ENCODE measurements at regions not wholly inside any gene's neighbourhood (a gene's known extent, or its start where the extent isn't known, plus 50 kb on each side); places are given as distances from the start of the nearest gene placed in this dataset.

DNA sequence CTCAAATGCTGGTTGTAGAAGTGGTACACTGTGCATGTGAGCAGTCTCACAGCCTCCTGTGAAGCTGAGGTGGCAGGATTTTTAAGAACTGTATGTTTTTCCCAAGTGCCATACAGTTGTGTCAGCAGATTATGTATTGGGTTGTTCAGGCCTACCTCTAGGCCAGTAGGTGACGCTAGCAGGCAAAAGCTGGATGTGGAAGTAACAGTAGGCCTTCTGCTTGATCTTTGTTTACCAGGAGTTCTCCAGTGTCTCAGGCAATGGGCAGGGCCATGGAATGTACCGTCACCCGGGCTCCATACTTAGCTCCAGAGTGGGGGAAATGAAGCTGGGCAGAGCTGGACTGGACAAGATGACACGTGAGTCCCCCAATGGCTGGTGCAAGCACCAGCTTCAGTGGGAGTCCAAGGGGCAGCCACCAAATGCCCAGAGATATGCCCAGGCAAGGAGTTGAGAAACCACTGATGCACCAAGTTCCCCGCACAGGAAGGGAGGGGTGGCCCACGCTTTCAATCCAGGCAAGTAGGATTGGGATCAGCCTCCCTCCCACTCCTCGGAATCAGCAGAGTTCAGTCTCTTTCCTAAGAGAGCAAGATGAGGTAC, 289.7 kb downstream of the HTR1B start:
- TF ChIP-seq POLR2A (IDR thresholded peaks at IDR 0.05; ENCODE audit: low read depth, low read length) (no peak), POLR2AphosphoS5 (IDR thresholded peaks at IDR 0.05; ENCODE audit: low read depth, low read length) (no peak)

Data from GM12891 (cell line).